ENCODE measurements at regions not wholly inside any gene's neighbourhood (a gene's known extent, or its start where the extent isn't known, plus 50 kb on each side); places are given as distances from the start of the nearest gene placed in this dataset.

DNA sequence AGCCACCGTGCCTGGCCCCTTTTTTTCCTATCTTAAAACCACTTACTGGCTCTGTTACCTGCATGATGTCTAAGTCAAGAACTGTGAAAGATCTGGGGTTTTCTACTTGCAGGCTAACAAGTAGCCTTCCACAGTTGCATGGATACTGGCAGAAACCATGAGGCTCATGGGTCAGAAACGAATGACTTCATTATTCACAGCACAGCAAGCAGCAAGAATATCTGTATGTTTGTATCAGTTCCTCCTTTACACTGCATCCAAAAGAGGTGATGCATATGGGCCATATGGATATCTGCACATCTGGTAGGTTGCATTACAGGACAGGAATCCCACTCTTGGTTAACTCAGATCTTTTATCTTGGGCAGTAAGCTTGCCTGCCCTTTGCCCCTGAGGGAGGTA is 154.9 kb upstream of the NUDT6 start:
- TF ChIP-seq, protein P1, sequence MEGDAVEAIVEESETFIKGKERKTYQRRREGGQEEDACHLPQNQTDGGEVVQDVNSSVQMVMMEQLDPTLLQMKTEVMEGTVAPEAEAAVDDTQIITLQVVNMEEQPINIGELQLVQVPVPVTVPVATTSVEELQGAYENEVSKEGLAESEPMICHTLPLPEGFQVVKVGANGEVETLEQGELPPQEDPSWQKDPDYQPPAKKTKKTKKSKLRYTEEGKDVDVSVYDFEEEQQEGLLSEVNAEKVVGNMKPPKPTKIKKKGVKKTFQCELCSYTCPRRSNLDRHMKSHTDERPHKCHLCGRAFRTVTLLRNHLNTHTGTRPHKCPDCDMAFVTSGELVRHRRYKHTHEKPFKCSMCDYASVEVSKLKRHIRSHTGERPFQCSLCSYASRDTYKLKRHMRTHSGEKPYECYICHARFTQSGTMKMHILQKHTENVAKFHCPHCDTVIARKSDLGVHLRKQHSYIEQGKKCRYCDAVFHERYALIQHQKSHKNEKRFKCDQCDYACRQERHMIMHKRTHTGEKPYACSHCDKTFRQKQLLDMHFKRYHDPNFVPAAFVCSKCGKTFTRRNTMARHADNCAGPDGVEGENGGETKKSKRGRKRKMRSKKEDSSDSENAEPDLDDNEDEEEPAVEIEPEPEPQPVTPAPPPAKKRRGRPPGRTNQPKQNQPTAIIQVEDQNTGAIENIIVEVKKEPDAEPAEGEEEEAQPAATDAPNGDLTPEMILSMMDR (IDR thresholded peaks at IDR 0.05) = no peak
- TF ChIP-seq EZH2phosphoT487 (IDR thresholded peaks at IDR 0.05) = no peak
- no peak for TF ChIP-seq EZH2 (IDR thresholded peaks at IDR 0.05)

Data from neural progenitor cell (in vitro differentiated cells).